ENCODE measurements at regions not wholly inside any gene's neighbourhood (a gene's known extent, or its start where the extent isn't known, plus 50 kb on each side); places are given as distances from the start of the nearest gene placed in this dataset.

- intact Hi-C loops (cut with micrococcal nuclease) (no loop called here), dilution Hi-C loops (cut with MboI; ENCODE audit: extremely low pct_ligation_motif_present, low sequenced_read_pairs) (no loop called here)
- no peaks in the 10 kb centered on the region for H3K9me1 ChIP-seq (replicated peaks; ENCODE audit: control insufficient read depth, extremely low read depth, insufficient read depth, low read length)
- BruUV-seq (replicated peaks), result no TSS peak
- no peaks in the 10 kb centered on the region for H3K4me1 ChIP-seq (ENCODE audit: control insufficient read depth, extremely low read depth, insufficient read depth, low read length)
- H3K27me3 ChIP-seq (ENCODE audit: control insufficient read depth in 2 of 2, insufficient read depth in 2 of 2, low read length in 2 of 2), result no peaks in the 10 kb centered on the region
- H4K20me1 ChIP-seq (replicated peaks; ENCODE audit: control insufficient read depth, extremely low read depth, insufficient read depth, low read length), result no peaks in the 10 kb centered on the region
- no peak for DNase-seq (ENCODE audit: low read depth, low spot score)
- H3K27ac ChIP-seq (ENCODE audit: insufficient read depth, low read depth, low read length), result no peak overlapping the region
- no peak overlapping the region for H3K9ac ChIP-seq (replicated peaks; ENCODE audit: extremely low read depth, insufficient read depth, low read length)
- ChIA-PET POLR2A (no interaction called here), CTCF (no interaction called here)
- H2AFZ ChIP-seq (ENCODE audit: low read depth, low read length), result no peak overlapping the region
- H3K36me3 ChIP-seq (ENCODE audit: control insufficient read depth in 2 of 2, extremely low read depth in 1 of 2, insufficient read depth in 2 of 2, low read length in 2 of 2), result no peaks in the 10 kb centered on the region
- no peak overlapping the region for H3K4me3 ChIP-seq (replicated peaks in 1 of 3; ENCODE audit: insufficient read depth in 1 of 3, low read depth in 1 of 3, low read length in 3 of 3)
- TF ChIP-seq EZH2 (IDR thresholded peaks at IDR 0.05; ENCODE audit: borderline replicate concordance, low read depth, low read length, severe bottlenecking), result no peak
- TF ChIP-seq POLR2A (IDR thresholded peaks at IDR 0.05; ENCODE audit: low read depth, low read length), result no peak
- TF ChIP-seq, protein P1, sequence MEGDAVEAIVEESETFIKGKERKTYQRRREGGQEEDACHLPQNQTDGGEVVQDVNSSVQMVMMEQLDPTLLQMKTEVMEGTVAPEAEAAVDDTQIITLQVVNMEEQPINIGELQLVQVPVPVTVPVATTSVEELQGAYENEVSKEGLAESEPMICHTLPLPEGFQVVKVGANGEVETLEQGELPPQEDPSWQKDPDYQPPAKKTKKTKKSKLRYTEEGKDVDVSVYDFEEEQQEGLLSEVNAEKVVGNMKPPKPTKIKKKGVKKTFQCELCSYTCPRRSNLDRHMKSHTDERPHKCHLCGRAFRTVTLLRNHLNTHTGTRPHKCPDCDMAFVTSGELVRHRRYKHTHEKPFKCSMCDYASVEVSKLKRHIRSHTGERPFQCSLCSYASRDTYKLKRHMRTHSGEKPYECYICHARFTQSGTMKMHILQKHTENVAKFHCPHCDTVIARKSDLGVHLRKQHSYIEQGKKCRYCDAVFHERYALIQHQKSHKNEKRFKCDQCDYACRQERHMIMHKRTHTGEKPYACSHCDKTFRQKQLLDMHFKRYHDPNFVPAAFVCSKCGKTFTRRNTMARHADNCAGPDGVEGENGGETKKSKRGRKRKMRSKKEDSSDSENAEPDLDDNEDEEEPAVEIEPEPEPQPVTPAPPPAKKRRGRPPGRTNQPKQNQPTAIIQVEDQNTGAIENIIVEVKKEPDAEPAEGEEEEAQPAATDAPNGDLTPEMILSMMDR (IDR thresholded peaks at IDR 0.05; ENCODE audit: extremely low read depth in 1 of 2, insufficient read depth in 1 of 2, low read depth in 1 of 2, low read length in 2 of 2), result no peak
- no peak for TF ChIP-seq JUN (IDR thresholded peaks at IDR 0.05; ENCODE audit: borderline replicate concordance, insufficient read depth, insufficient read length, low read depth)
- TF ChIP-seq, protein P2, sequence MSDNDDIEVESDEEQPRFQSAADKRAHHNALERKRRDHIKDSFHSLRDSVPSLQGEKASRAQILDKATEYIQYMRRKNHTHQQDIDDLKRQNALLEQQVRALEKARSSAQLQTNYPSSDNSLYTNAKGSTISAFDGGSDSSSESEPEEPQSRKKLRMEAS (IDR thresholded peaks at IDR 0.05; ENCODE audit: insufficient read depth, insufficient read length), result no peak
- no peak for TF ChIP-seq GATA2 (IDR thresholded peaks at IDR 0.05; ENCODE audit: insufficient read depth, insufficient read length, low read depth, low read length)
- TF ChIP-seq POLR2AphosphoS5 (IDR thresholded peaks at IDR 0.05; ENCODE audit: insufficient read depth, low read depth, low read length), result no peak
- TF ChIP-seq FOS (IDR thresholded peaks at IDR 0.05; ENCODE audit: borderline replicate concordance, insufficient read depth, low read length), result no peak
- no peak for TF ChIP-seq MYC (IDR thresholded peaks at IDR 0.05; ENCODE audit: low read depth, low read length)
- no peak overlapping the region for H3K4me2 ChIP-seq (ENCODE audit: insufficient read depth, low read length)
- no peaks in the 10 kb centered on the region for H3K79me2 ChIP-seq (ENCODE audit: control insufficient read depth, insufficient read depth, low read length)
- no peak for FAIRE-seq
- H3K9me3 ChIP-seq (replicated peaks; ENCODE audit: control insufficient read depth, insufficient read depth, low read length), result no peaks in the 10 kb centered on the region
Observed at GRCh38 chr3:164080208-164080607, 998.1 kb downstream of the SI start.

Data from endothelial cell of umbilical vein (primary cell).